H54 (cell line): ENCODE measurements at regions not wholly inside any gene's neighbourhood (a gene's known extent, or its start where the extent isn't known, plus 50 kb on each side); places are given as distances from the start of the nearest gene placed in this dataset.

Experiments used
- DNase-seq: peaks from one replicate; pipeline ENCODE4 v3.0.0; 2011; ENCODE audit warnings: low spot score, mixed read lengths; ENCODE audit not compliant: insufficient read length
- FAIRE-seq: peaks from 3 replicates; lab custom pipeline; 2011; peaks lifted over from hg19 to GRCh38; lab: Jason Lieb, UNC
- POLR2A ChIP-seq: IDR thresholded peaks from 2 replicates; pipeline ENCODE4 v1.6.1; 2011; ENCODE audit warnings: low read depth, mild to moderate bottlenecking, low read length

- FAIRE-seq = no peak
- no peak for DNase-seq
- TF ChIP-seq POLR2A = no peak
These were observed 126.8 kb upstream of the NRP1 start for GRCh38 chr10:33461295-33461640.

GRCh38 chr10:33460505-33461294 lies 126.2 kb upstream of the NRP1 start:
- FAIRE-seq (peak; percentile 38), DNase-seq (no peak)
- no peak for TF ChIP-seq POLR2A

- TF ChIP-seq POLR2A = no peak
- DNase-seq (no peak), FAIRE-seq (peak; percentile 94)
These were observed 125.1 kb upstream of the NRP1 start for GRCh38 chr10:33459602-33460001.

DNA sequence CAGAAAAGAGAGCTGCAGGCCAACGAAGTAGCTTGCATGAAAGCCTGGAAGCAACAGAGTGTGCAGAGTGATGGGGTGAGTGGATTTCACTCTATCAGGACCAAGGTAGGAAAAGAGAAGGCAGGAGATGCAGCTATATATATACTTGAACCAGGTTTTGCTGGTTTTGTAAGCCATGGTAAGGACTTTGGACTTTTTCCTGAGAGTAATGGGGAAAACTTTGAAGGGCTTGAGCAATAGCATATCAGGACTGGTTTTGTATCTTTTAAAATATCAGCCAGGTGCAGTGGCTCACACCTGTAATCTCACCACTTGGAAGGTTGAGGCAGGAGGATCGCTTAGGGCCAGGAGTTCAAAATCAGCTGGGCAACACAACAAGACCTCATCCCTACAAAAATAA lies 120.6 kb upstream of the NRP1 start:
- FAIRE-seq (no peak), DNase-seq (no peak)
- no peak for TF ChIP-seq POLR2A

GRCh38 chr10:33454554-33454953 lies 120.1 kb upstream of the NRP1 start:
- DNase-seq = no peak
- peak; percentile 20 for FAIRE-seq
- no peak for TF ChIP-seq POLR2A

DNA sequence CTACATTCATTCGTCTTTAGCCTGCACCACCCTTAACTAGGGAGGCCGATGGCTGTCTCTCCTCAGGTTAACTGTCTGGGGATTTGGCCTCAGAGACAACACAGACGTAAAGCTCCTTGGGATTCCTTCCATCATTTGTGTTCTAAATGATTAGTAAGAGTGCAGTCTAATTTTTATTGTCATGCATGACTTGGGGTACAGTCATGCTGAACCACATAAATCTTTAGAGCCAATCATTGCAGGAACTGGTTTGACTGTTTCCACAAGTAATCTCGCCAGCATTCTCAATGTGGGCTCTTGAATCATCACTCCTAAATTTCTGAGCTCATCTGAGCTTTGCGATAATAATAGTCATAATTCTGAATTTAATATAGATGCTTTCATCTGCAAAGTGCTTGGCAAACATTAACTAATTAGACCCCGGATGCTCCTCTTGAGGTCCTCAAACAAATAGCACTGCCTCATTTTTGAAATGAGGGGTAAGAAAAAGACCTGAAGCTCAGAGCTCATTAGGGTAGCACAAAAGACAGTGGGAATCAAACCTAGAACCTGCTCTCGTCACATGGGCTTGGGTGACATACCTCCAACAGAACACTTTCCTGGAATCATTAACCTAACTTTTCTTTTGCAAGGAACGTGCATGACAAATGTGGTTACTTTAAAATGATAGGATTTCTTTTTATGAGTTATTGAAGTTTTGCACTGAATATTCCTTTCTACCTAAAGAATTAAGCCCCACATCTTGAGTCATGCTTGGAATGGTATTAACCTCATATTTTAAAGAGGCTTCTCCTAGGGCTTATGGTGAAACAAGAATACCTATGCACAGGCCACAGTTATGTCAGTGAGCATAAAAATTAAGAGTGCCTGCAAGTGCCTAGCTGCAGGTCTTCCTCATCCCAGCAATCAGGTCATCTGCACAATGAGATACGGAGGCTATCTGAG lies 118.9 kb upstream of the NRP1 start:
- FAIRE-seq (peak; percentile 96), DNase-seq (peak; percentile 25)
- no peak for TF ChIP-seq POLR2A

DNA sequence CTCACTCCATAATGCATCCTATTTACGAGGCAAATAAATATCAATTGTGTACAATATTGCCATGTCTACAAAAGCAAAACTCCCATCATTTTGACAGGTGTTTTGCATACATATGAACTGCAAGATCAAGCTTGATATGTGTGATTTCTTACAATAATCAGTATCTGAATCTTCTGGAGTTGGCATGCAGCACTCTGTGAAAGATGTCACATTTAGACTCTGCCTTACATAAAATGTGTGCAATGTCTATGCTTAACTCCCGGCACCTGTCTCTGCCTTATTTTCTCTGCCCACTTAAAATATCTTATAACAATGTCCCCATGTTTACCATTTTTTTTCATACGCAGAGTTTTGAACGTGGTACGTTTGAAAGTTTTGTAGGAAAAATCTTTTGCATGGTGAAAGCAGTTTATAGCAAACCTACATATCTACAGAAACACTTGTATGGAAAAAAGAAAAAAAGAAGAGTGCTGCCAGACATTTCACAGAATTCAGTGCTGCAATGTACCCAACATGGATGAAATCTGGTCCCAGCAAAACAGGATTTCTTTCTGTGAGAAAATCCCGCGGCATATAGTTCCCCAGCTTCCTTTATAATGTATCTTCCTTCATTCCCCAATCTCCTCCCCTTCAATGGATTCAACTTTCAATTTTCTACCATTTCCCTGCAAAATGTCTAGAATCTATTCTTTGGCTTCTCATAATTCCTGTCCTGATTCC lies 114.1 kb upstream of the NRP1 start:
- TF ChIP-seq POLR2A = no peak
- DNase-seq (no peak), FAIRE-seq (no peak)

GRCh38 chr10:33441561-33441960 lies 107.1 kb upstream of the NRP1 start:
- FAIRE-seq = no peak
- DNase-seq = no peak
- TF ChIP-seq POLR2A = no peak

- DNase-seq (no peak), FAIRE-seq (no peak)
These were observed 100.5 kb upstream of the NRP1 start for GRCh38 chr10:33434933-33435332.

DNA sequence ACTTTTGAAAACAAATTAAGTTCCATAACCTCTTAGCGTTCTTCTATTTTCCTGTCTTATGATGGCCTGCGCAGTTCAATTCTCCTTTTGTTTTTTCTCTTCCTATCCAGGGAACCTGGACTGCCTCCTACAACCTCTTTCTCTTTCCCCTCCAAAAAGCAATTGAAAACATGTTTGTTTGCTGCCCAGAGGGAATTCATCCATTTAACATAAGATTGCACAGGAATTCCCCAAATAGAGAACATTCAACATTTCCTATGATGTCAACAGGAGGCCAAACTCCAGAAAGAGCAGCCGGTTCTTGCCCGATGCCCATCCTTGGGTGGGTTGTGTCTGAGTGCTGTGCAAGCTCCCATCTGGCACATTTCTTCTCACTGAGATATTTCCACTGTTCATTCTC lies 94.2 kb upstream of the NRP1 start:
- no peak for TF ChIP-seq POLR2A
- FAIRE-seq (no peak), DNase-seq (no peak)

More at GRCh38 chr10:33434933-33435332, 100.5 kb upstream of the NRP1 start:
- no peak for TF ChIP-seq POLR2A

DNA sequence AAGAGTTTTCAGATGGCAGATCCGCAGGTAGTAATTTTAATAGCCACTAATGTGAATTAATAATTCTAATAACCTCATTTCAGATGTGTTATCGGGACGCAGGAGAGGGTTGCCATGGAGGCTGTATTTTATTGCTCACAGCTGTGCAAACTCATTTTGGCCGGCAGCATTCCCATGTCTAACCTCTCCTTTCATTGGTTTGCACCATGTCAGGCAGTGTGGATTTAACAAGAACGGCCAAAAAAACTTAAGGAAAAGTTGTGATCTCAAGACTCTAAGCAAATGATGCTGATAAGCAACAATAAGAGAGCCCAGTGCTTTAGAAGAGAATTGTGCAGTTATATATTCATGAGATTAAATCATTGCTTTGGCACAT lies 88.7 kb upstream of the NRP1 start:
- DNase-seq (no peak), FAIRE-seq (no peak)
- no peak for TF ChIP-seq POLR2A

DNA sequence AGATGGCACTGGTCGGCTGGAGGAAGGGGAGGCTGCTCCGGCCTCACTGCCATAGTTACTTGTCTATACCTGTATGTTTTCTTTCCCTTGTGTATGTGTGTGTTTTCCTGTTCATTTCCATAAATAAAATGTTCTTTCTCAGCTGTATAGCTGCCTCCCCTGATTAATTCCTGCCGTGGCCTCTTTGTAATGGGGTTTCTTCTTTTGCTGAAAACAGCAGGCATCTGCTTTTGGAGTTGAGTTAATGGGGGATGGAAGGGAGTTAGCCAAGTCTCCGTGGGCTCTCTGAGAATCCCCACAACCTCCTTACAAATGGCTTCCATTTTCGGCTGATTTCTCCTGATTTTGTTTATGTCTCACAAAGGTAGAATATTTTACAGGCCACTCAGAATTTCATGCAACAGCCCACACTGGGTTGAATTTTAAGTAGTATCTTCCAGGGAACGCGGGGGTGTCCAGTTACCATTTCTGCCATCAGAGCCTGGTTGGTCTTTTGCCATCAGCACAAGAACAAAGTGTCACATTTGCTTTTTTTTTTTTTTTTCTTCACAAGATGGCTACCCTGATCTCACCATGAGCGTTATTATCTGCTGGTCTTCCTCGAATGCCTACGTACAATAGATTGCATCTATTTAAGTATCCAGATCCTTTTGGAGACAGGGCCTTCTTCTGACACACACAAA lies 88.1 kb upstream of the NRP1 start:
- DNase-seq (no peak), FAIRE-seq (no peak)
- TF ChIP-seq POLR2A = no peak

- DNase-seq (peak; percentile 47), FAIRE-seq (peak; percentile 94)
- TF ChIP-seq POLR2A = no peak
These were observed 87.5 kb upstream of the NRP1 start for GRCh38 chr10:33421789-33422462.

GRCh38 chr10:33419311-33419710 lies 84.8 kb upstream of the NRP1 start:
- FAIRE-seq (no peak), DNase-seq (no peak)
- no peak for TF ChIP-seq POLR2A
